ELR (cell line): ENCODE measurements at regions not wholly inside any gene's neighbourhood (a gene's known extent, or its start where the extent isn't known, plus 50 kb on each side); places are given as distances from the start of the nearest gene placed in this dataset.

Source experiments
- DNase-seq: peaks from one replicate; pipeline ENCODE4 v3.0.0-alpha.2; 2015; ENCODE audit warnings: low read depth

GRCh38 chr13:30107521-30108136 lies 199.7 kb downstream of the KATNAL1 start:
- peak; percentile 72 for DNase-seq

- DNase-seq, result no peak
Observed at GRCh38 chr13:30107121-30107520, 200.2 kb downstream of the KATNAL1 start.

- no peak for DNase-seq
Observed at GRCh38 chr13:30105381-30105780, 202.0 kb downstream of the KATNAL1 start.

DNA sequence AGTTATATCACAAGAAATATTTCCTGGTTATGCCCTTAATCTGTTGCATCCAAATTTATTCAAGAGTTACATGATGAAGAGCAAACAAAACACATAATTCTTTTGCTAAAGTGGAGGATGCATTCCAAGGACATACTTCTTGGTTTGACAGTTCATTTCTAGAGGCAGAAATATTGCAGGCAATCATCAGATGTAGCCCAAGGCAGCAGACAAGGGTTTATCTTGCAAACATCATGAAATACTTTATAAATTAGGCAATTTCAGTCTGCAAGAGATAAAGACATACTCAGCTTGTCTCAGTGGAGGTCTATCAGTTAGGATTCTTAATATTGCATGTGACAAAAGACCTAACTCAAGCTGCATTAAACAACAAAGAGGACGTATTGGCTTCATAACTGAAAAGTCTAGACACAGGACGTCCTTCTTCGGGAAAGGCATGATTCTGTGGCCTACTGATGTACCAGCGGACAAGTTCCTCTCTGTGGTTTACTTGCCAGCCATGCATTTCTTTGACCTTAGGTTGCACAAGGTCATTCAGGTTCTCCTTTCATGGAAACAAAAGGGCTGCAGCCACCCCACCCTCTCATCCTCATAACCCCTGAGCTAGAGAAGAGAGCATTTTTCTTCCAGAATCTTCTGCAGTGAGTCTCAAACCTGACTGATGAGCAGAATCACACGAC lies 204.1 kb downstream of the KATNAL1 start:
- DNase-seq, result no peak

DNA sequence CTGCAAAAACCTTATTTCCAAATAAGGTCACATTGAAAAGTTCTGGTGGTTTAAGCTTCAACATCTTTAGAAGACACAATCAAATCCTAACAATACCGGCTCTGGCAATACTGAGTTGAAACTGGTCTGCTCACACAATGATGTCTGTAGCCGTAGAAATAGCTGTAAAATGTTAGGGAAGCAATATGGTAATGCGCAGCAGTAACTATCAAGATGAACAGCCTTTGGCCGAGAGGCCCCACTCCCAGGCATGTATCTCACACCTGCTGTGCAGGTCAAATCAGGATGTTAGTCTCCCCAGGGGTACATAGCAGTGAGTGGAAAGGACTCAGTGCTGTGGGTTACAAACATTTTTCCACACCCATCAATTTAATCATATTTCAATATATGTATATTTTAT lies 207.1 kb downstream of the KATNAL1 start:
- DNase-seq, result no peak

DNA sequence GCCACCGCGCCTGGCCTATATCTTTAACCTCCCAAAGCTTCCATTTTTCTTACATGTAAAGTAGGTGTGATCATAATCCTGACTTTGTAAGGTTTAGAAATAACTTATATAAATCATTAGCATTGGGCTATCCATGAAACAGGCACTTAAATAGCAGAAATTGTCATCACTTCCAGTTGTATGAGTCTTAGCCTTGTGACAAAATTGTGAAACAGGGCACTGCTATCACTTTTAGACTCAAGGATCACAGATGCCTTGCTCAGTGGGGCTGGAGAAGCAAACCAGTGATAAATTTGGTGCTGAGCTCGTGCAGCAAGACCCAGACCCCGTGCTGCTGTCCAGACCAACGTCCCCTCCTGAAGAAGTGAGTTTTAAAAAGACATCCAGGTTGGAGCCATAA lies 209.7 kb downstream of the KATNAL1 start:
- no peak for DNase-seq

GRCh38 chr13:30097089-30097488 lies 210.3 kb downstream of the KATNAL1 start:
- DNase-seq, result no peak

GRCh38 chr13:30094015-30094414 lies 213.3 kb downstream of the KATNAL1 start:
- DNase-seq, result no peak

- DNase-seq, result no peak
Observed at GRCh38 chr13:30093236-30093635, 214.1 kb downstream of the KATNAL1 start.

GRCh38 chr13:30091691-30092090 lies 215.7 kb downstream of the KATNAL1 start:
- no peak for DNase-seq

- no peak for DNase-seq
Observed at GRCh38 chr13:30091035-30091434, 216.3 kb downstream of the KATNAL1 start.

- DNase-seq, result no peak
Observed at GRCh38 chr13:30088312-30088855, 219.0 kb downstream of the KATNAL1 start.

- no peak for DNase-seq
Observed at GRCh38 chr13:30085087-30085486, 222.3 kb downstream of the KATNAL1 start.

DNA sequence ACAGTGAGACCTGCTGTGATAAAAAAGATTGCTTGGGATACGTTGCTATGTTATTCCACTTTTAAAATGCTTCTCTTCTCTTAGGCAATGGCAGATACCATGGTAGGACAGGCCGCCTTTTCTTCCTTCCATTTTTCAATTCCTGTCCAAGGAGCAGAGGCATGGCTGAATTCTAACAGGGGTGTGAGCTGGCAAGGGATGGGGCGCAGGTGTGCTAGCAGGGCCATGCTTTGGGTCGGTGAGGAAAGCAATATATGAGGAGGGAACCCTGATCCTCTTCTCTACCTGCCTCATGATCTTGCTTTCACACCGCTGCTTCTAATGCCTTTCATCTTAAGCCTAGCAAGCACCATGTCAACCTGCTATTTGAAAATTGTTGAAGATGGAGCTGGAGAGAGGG lies 225.0 kb downstream of the KATNAL1 start:
- DNase-seq, result no peak

GRCh38 chr13:30081331-30081730 lies 226.0 kb downstream of the KATNAL1 start:
- no peak for DNase-seq

DNA sequence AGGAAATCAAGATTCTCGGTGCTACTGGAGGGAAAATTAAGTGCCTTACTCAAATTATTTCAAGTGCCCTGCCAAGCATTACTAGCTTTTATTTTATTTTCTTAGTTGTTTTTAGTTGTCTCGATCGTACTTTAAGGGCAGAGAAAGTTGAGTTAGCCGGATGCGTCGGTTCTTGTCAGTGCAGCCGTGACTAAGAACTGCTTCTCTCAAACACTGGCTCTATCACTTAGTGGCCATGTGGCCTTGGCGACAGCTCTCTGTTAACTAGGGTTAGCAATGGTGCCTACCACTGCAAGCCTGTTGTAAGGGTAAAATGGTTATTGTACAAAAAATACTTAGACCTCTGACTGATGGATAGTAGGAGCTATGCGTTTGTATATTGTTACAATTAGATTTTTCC lies 227.8 kb downstream of the KATNAL1 start:
- DNase-seq, result no peak

- DNase-seq, result no peak
Observed at GRCh38 chr13:30078059-30078458, 227.6 kb upstream of the UBL3 start.

- no peak for DNase-seq
Observed at GRCh38 chr13:30077240-30077735, 226.9 kb upstream of the UBL3 start.

- no peak for DNase-seq
Observed at GRCh38 chr13:30074955-30075614, 224.7 kb upstream of the UBL3 start.

DNA sequence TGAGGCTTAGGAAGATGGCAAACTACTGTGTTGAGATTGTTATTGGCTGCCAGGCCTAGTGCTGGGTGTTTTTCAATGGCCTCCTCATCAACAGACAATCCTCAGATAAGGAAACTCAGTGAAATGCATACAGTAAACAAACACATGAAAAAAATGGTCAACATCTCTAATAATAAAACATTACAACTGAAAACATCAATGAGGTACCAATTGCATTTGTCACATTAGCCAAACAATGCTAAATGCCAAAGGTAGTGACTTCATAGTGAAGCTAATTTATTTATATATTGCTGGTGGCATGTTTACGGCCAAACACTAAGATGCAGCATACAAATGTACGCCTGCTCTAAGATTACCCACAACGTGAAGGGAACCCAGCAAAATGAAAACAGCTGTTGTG lies 224.0 kb upstream of the UBL3 start:
- no peak for DNase-seq

DNA sequence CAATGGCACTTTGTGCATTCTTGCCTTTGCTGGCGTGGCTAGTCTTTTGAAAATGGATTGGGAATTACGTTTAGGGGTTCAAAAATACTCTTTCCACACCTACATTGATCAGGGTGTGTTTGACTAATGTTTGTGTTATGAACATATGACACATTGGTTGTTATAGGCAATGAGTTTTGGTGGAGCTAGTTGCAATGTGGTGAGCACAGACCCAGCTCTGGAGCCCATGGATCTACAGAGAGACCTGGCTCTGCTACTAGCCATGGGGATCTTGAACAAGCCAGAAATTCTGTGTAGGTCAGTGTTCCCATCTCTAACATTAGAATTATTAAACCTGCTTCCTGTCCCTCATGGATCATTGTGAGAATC lies 222.4 kb upstream of the UBL3 start:
- DNase-seq, result no peak

DNA sequence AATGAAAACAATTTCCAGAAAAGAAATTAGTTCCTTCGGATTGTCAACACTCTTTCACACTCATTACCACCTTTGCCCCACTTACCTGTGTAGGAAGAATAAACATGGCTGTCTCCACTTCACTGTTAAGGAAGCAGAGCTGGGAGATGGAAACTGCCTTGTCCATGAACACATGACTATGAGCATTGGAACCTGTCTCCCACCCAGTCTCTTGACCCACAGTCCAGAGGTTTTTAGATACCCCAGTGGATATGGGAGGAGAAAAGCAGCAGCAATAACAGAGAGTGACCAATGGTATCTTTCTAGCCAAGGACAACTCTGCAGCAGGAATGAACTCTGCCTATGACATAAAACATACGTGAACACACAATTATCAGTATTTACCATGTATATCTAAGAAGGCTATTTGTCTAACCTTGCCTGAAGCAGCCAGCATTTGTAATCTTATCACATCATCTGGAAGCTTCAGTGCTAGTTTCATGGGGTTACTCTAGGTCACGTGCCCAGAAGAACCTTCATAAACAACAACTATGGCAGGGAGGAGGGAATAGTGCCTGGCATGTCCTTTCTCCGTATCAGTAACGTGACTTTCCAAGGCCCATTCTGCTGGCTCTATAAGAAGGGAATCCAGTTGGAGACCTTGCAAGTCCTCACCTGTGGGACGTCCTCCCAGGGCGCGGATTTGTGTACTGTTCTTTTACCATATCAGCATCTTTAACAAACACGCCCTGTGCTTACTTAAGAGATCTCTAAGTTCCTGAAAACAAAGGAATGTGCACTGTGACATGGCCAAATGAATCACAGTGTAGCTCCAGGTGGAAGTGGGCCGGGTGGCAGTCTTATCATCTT lies 221.8 kb upstream of the UBL3 start:
- DNase-seq, result no peak
